ENCODE measurements at regions not wholly inside any gene's neighbourhood (a gene's known extent, or its start where the extent isn't known, plus 50 kb on each side); places are given as distances from the start of the nearest gene placed in this dataset.
"Not testable (repeated sequence)": the region's sequence is repeated elsewhere in the genome, so short reads cannot be mapped to it uniquely, and the experiment has no call there.

DNA sequence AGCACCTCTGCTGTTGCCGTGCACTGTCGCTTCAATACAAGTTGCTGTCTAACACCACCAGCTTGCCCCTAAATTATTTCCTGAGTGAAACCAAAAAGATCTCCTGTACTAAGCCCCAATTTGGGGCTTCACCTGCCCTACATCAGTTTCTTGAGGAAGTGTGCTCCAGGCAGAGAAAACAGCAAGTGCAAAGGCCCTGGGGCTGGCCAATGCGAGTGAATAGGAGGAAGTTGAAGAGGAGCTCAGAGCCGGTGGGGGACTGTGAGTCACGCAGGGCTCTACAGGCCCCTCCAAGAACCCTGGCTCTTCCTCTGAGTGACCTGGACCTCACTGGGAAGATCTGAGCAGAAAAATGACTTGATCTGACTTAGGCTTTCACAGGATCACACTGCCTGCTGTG is 117.2 kb downstream of the IPO8 start:
- Mint-ChIP-seq H3K4me1 (no peaks in the 10 kb centered on the region), H3K4me3 (no peak overlapping the region), H3K9me3 (no peaks in the 10 kb centered on the region), H3K27ac (no peak overlapping the region), H3K27me3 (no peaks in the 10 kb centered on the region), H3K36me3 (ENCODE audit: low read depth) (no peaks in the 10 kb centered on the region)
- DNase-seq (no peak), ATAC-seq (no peak)

DNA sequence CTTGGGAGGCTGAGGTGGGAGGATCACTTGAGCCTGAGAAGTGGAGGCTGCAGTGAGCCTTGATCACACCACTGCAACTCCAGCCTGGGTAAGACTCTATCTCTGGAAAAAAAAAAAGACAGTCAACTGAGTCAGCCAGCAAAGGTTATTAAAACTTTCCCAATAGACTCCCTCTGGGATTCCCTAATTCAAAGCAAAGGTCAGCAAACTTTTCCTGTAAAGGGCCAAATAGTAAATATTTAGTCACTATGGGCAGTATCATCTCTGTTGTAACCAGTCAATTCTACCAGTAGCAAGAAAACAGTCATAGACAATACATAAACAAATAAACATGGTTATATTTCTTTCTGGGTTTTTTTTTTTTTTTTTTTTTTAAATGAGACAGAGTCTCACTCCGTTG is 122.5 kb downstream of the IPO8 start:
- Mint-ChIP-seq H3K27ac (no peak overlapping the region), H3K27me3 (peaks cover 1% of the 10 kb centered on the region), H3K9me3 (no peaks in the 10 kb centered on the region), H3K36me3 (ENCODE audit: low read depth) (no peaks in the 10 kb centered on the region), H3K4me3 (no peak overlapping the region), H3K4me1 (no peaks in the 10 kb centered on the region)
- ATAC-seq (no peak), DNase-seq (no peak)

DNA sequence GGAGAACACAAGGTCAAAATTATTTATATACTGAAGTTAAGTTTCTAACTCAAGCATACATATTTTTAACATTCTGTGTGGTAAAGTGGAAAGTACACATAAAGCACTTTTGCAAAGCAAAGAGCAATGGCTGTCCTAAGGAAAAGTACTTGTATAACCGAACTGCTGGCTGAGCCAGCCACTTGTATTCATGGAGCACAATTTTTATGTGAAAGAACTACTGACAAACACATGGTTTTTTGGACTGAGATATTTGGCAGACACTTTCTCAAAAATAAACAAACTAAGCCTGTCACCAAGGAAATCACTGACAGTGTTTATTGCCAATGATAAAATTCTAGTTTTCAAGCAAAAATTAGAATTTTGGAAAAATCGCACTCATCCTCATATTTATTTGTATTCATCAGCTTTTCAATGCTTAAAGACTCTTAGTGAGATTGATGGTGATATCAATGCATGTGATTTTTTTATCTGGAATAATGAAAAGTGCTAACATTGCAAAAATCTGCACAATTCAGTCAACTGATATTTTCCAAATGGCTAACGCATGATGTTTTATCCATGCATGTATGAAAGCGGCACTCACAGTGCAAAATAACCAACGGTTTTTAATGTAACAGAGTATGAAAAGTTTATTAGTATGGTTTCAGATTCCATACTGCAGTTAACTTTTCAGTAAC is 125.3 kb downstream of the IPO8 start:
- ATAC-seq (no peak), DNase-seq (no peak)
- Mint-ChIP-seq H3K27ac (no peak overlapping the region), H3K27me3 (peaks cover 3% of the 10 kb centered on the region), H3K9me3 (no peaks in the 10 kb centered on the region), H3K4me1 (no peaks in the 10 kb centered on the region), H3K36me3 (ENCODE audit: low read depth) (no peaks in the 10 kb centered on the region), H3K4me3 (no peak overlapping the region)

DNA sequence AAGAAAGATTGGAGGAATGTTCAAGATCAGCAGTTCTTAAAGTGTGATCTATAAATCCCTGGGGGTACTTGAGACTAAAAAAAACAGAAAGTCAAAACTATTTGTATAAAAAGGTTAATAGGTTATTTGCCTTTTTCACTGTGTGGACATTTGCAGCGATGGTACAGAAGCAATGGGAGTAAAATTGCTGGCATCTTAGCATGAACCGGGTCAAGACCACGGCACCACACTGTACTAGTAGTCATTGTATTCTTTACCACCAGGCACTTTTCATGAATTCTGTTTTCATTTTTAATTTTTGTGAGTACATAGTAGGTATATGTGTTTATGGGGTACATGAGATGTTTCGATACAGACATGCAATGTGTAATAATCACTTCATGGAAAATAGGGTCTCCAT is 126.2 kb downstream of the IPO8 start:
- ATAC-seq (no peak), DNase-seq (no peak)
- Mint-ChIP-seq H3K9me3 (no peaks in the 10 kb centered on the region), H3K4me1 (no peaks in the 10 kb centered on the region), H3K36me3 (ENCODE audit: low read depth) (no peaks in the 10 kb centered on the region), H3K27ac (no peak overlapping the region), H3K27me3 (peaks cover 3% of the 10 kb centered on the region), H3K4me3 (no peak overlapping the region)

DNA sequence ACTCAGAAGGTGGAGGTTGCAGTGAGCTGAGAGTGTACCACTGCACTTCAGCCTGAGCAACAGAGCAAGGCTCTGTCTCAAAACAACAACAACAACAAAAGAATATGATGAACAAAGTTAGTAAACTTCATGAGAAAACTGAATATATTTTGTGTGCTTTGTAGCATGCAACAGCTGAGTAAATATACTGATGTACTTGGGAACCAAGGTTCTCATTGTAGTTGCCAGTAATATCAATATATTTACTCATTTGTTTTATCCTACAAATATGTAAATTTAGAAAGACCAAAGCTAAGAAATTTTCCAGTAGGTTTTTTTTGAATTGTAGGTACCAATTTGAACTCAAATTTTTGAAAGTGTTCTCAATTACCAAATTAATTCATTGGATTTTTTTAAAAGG is 127.2 kb downstream of the IPO8 start:
- no peak for ATAC-seq
- DNase-seq, result no peak
- Mint-ChIP-seq H3K27me3 (peaks cover 3% of the 10 kb centered on the region), H3K36me3 (ENCODE audit: low read depth) (no peaks in the 10 kb centered on the region), H3K27ac (no peak overlapping the region), H3K4me3 (no peak overlapping the region), H3K9me3 (no peaks in the 10 kb centered on the region), H3K4me1 (no peaks in the 10 kb centered on the region)

DNA sequence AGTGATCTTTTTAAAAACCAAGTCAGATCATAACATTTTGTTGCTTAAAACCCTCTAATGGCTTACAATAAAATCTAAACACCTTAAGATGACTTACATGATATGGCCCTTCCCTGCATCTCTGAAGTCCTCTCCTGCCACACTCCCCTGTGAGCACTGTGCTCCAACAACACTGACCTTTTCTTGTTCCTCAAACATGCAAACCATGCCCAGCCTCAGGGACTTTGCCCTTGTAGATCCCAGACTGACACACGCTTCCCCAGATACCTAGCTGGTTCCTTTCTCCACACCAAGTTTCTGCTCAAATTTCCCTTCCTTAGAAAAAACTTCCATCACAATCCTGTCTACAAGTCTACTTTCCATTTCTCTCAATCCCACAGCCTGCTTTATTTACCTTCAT is 128.6 kb downstream of the IPO8 start:
- Mint-ChIP-seq H3K27me3 (peaks cover 3% of the 10 kb centered on the region), H3K4me3 (no peak overlapping the region), H3K36me3 (ENCODE audit: low read depth) (no peaks in the 10 kb centered on the region), H3K27ac (no peak overlapping the region), H3K4me1 (no peaks in the 10 kb centered on the region), H3K9me3 (no peaks in the 10 kb centered on the region)
- DNase-seq (no peak), ATAC-seq (no peak)

DNA sequence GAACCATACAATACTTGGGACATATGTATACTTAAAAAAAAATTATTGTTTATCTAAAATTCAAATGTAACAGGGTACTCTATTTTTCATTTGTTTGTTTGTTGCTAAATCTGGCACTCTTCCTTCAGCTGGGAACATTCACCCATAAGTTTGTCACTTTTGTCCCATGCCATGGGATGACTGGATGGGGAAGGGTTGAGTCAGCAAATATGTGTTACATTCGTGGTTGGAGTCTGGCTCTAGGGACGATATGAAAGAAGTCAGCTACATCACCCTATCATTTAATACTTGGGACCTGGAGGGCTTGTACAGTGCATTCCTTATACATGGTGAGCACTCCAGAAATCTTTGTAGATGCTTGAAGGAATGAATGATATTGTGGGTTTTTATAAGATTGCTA is 131.3 kb downstream of the IPO8 start:
- H3K27me3 Mint-ChIP-seq, result peaks cover 2% of the 10 kb centered on the region
- ATAC-seq, result no peak
- no peak overlapping the region for H3K27ac Mint-ChIP-seq
- no peaks in the 10 kb centered on the region for H3K4me1 Mint-ChIP-seq
- DNase-seq, result no peak
- no peak overlapping the region for H3K4me3 Mint-ChIP-seq
- no peaks in the 10 kb centered on the region for H3K36me3 Mint-ChIP-seq (ENCODE audit: low read depth)
- H3K9me3 Mint-ChIP-seq, result peaks cover 17% of the 10 kb centered on the region

DNA sequence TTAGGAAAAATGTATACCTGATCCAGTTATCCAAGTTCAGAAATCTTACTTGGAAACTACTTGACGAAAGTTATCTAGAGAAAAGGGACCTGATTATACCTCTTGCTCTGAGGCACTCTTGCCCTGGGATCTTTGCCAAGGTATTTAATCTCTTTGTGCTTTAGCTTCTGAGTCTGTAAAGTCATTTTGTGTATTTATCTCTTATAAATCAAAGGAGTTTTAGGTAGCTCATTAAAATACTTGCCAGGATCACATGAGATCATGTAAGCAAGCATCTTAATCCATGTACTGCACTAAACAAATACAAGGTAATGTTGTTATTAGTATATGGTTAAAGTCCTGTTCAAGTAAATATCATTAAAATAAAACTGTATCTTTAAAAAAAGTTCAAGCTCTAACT is 147.5 kb downstream of the IPO8 start:
- no peak for DNase-seq
- Mint-ChIP-seq H3K4me1 (no peaks in the 10 kb centered on the region), H3K36me3 (ENCODE audit: low read depth) (no peaks in the 10 kb centered on the region)

DNA sequence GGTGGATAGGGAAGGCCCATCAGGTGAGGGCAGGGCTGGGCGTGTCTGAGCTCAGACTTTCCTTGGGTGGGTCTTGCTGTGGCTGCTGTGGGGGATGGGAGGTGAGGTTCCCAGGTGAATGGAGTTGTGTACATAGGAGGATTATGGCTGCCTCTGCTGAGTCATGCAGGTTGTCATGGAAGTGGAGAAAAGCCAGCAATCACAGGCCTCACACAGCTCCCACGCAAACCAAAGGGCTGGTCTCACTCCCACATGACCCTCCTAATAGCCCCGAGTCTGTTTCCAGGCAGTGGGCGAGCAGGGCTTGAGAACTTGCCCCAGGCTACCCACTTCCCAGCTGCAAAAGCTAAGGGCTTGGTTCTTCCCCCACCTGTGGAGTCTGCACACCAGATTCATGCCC is 149.5 kb downstream of the IPO8 start:
- Mint-ChIP-seq H3K9me3 (peaks cover 2% of the 10 kb centered on the region), H3K27me3 (no peaks in the 10 kb centered on the region), H3K4me3 (no peak overlapping the region), H3K4me1 (no peaks in the 10 kb centered on the region), H3K36me3 (ENCODE audit: low read depth) (no peaks in the 10 kb centered on the region), H3K27ac (no peak overlapping the region)
- DNase-seq, result no peak
- ATAC-seq, result no peak

More for the DNA sequence above, 147.5 kb downstream of the IPO8 start:
- Mint-ChIP-seq H3K27ac (no peak overlapping the region), H3K9me3 (no peaks in the 10 kb centered on the region), H3K27me3 (peaks cover 3% of the 10 kb centered on the region), H3K4me3 (no peak overlapping the region)
- no peak for ATAC-seq

DNA sequence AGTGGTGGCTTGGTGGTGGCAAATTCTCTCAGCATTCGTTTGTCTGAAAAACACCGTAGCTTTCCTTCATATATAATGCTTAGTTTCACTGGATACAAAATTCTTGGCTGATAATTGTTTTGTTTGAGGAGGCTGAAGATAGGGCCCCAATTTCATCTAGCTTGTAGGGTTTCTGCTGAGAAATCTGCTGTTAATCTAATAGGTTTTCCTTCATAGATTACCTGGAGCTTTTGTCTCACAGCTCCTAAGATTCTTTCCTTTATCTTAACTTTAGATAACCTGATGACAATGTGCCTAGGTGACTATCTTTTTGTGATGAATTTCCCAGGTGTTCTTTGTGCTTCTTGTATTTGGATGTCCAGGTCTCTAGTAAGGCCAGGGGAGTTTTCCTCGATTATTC is 151.0 kb downstream of the IPO8 start:
- not testable (repeated sequence) for H3K4me3 Mint-ChIP-seq; ATAC-seq; H3K27ac Mint-ChIP-seq; H3K9me3 Mint-ChIP-seq; H3K36me3 Mint-ChIP-seq (ENCODE audit: low read depth); H3K27me3 Mint-ChIP-seq; H3K4me1 Mint-ChIP-seq; DNase-seq

DNA sequence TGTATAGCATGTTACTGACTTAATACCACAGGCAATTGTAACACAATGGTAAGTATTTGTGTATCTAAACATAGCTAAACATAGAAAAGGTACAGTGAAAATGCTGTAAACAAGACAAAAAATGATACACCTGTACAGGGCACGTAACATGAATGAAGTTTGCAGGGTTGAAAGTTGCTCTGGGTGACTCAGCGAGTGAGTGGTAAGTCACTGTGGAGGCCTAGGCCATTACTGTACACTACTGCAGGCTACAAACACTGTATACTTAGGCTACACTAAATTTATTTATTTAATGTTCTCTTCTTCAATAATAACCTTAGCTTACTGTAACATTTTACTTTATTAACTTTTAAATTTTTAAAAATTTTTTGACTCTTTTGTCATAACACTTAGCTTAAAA is 158.4 kb downstream of the IPO8 start:
- Mint-ChIP-seq H3K27me3 (no peaks in the 10 kb centered on the region), H3K36me3 (ENCODE audit: low read depth) (no peaks in the 10 kb centered on the region), H3K27ac (no peak overlapping the region), H3K4me1 (no peaks in the 10 kb centered on the region), H3K4me3 (no peak overlapping the region), H3K9me3 (peaks cover 9% of the 10 kb centered on the region)
- ATAC-seq (no peak), DNase-seq (no peak)

DNA sequence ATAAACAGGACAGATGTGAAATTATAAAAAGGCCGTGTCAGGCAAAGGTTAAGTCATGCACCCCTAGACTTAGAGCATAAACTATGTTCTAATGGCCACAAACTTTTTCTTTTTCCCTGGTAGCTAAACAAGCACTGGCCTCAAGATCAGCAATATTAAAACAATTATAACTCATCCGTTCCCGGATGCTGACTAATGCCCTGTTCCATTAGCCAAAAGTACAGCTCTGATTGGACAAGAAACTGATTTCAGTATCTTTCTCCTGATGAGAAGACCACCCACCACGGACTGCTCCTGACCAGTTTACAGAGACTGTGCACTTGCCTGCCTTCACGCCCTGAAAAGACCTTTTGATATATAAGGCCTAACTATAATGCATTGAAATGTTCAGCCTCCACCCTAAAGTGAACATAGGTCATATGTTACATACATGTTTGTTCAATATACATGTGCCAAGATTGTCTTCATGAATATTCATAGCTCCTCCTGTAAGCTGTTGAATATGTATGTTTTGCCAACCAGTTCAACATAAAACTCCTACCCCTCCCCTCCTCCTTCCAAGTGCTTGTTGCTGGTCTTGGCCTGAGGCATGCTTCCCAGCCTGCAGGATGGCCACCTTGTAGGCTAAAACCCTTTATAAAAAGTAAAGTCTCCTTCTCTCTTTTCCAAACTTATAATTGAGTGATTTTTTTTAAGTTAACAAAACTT is 162.0 kb downstream of the IPO8 start:
- no peak for ATAC-seq
- Mint-ChIP-seq H3K36me3 (ENCODE audit: low read depth) (no peaks in the 10 kb centered on the region), H3K9me3 (no peaks in the 10 kb centered on the region), H3K27ac (no peak overlapping the region), H3K27me3 (peaks cover 2% of the 10 kb centered on the region), H3K4me3 (no peak overlapping the region), H3K4me1 (no peaks in the 10 kb centered on the region)
- no peak for DNase-seq

DNA sequence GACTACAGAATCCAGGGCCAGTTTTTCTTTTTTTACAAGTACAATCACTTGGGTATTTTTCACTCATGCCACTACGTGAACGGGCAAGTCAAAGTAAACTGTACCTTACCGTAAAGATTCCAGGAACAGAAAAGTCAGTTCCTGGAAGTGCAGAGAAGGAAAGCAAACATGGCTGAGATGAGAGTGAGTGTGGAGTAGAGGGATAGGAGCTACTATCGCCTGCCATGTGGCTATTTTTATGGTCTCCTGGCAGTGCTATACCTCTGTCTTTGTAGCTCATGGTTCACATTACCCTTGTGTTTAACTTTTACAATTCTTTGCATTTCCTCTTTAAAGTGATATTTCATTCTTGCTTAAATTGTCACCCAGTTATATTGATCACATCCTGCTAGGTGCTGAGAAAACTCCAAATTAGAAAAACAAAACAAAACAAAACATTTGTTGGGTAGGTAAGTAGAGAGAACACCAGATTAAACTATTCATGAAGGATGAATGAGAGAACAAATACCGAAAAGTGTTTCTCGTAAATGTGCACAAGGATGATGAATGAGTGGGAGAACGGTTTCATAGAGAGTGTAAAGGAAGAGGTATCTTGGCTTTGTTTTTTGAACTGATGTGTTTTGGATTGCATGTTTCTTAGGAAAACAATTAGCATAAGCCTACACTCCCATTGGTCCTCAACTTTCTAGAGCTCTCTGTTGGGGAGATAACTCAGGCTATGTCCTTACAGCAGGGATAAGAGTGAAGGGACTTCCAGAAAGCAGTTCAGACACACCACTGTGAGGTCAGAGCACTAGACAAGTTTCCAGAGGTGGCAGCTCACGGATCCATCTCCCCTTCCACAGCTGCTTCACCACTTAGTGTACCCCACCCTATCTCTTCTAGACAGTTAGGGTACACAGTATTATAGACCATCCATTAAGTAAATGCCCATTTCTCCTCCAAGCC is 163.7 kb downstream of the IPO8 start:
- H3K4me1 Mint-ChIP-seq, result no peaks in the 10 kb centered on the region
- H3K4me3 Mint-ChIP-seq, result no peak overlapping the region
- no peaks in the 10 kb centered on the region for H3K9me3 Mint-ChIP-seq
- H3K27me3 Mint-ChIP-seq, result peaks cover 4% of the 10 kb centered on the region
- ATAC-seq (no peak), DNase-seq (no peak)
- H3K27ac Mint-ChIP-seq, result no peak overlapping the region
- no peaks in the 10 kb centered on the region for H3K36me3 Mint-ChIP-seq (ENCODE audit: low read depth)

DNA sequence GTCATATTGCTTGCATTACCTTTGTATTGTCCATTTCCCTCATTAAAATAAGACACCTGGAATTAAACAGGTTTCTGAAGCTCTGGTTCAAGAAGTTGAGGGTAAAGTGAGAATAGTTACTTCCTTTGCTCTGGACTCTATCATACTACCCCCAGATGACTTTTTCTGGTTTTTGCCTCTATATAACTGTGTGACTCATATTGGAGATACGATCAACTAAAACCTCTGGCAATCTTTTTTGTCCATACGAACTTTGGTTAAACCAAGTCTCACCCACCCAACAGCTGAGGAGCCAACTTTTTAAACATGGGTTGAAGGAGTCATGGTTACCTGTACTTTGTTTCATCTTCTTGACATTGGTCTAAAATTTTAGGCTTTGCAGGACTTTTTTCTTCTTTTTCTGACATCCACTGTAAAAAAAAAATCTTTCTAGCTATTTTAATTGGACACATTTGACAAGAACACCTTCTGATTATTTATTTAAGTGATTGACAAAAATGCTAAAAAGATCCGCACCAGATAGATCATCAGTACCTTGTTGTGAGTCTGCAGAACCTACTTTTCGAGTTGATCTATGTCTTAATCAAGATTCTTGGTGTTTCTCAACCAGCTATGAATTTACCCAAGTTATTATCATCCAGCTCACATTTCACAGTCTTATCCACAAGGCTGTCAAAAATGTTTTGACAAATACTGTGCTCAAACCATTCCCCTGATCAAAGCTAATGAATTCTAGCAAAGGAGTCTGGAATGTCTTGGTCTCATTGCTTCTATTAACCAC is 166.0 kb downstream of the IPO8 start:
- ATAC-seq (no peak), DNase-seq (no peak)
- Mint-ChIP-seq H3K27me3 (peaks cover 4% of the 10 kb centered on the region), H3K4me3 (no peak overlapping the region), H3K36me3 (ENCODE audit: low read depth) (no peaks in the 10 kb centered on the region), H3K4me1 (no peaks in the 10 kb centered on the region), H3K9me3 (no peaks in the 10 kb centered on the region), H3K27ac (no peak overlapping the region)

Data from activated naive CD8-positive, alpha-beta T cell treated with anti-CD3 and anti-CD28 coated beads, Interleukin-2, amount 50 U/mL, for 24 hours (primary cell).